ENCODE measurements at regions not wholly inside any gene's neighbourhood (a gene's known extent, or its start where the extent isn't known, plus 50 kb on each side); places are given as distances from the start of the nearest gene placed in this dataset.

- DNase-seq = no peak
- Histone ChIP-seq H3K27me3 (peaks cover 0 to 37% (median 23%) of the 10 kb centered on the region in 7 donors), H3K36me3 (no peaks in the 10 kb centered on the region), H3K4me1 (peaks cover 0 to 3% (median 0%) of the 10 kb centered on the region in 9 donors), H3K9me3 (no peaks in the 10 kb centered on the region), H3K4me3 (no peak overlapping the region), H3K27ac (no peak overlapping the region)
- intact Hi-C loops (cut with DNase I) = no loop called here
- ATAC-seq = no peak
- TF ChIP-seq, protein P1, sequence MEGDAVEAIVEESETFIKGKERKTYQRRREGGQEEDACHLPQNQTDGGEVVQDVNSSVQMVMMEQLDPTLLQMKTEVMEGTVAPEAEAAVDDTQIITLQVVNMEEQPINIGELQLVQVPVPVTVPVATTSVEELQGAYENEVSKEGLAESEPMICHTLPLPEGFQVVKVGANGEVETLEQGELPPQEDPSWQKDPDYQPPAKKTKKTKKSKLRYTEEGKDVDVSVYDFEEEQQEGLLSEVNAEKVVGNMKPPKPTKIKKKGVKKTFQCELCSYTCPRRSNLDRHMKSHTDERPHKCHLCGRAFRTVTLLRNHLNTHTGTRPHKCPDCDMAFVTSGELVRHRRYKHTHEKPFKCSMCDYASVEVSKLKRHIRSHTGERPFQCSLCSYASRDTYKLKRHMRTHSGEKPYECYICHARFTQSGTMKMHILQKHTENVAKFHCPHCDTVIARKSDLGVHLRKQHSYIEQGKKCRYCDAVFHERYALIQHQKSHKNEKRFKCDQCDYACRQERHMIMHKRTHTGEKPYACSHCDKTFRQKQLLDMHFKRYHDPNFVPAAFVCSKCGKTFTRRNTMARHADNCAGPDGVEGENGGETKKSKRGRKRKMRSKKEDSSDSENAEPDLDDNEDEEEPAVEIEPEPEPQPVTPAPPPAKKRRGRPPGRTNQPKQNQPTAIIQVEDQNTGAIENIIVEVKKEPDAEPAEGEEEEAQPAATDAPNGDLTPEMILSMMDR (IDR thresholded peaks at IDR 0.05) = no peak
- 68 to 70% methylated on average over 3 of the region's 3 CpGs for WGBS, 2 donors
Observed at GRCh38 chr15:59886441-59886840, 117.7 kb upstream of the FOXB1 start.

DNA sequence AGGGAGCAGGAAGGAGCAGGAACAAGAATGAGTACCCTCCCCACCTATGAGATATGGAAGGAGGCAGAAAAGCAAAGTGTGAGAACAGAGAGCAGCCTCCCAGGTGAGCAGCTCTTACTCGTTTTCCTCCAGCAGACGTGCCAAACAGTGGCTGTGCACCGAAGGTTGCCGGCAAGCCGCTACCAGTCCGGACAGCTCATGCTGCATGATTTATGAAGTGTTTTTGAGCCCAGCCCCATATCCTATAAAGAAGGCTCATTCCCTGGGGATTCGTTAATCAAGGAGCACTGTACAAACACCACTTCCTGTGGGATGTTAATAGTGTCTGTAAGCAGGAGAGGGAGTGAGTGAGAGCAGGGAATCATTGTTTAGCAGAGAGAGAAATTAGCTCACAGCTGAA lies 118.3 kb upstream of the FOXB1 start:
- intact Hi-C loops (cut with DNase I) = no loop called here
- H3K36me3 ChIP-seq = no peaks in the 10 kb centered on the region
- H3K9me3 ChIP-seq = no peaks in the 10 kb centered on the region
- 11 to 20% methylated on average over 7 of the region's 7 CpGs for WGBS, 2 donors
- H3K27ac ChIP-seq = no peak overlapping the region
- DNase-seq (no peak), ATAC-seq (no peak)
- H3K27me3 ChIP-seq = peaks cover 0 to 43% (median 28%) of the 10 kb centered on the region in 7 donors
- peaks cover 0 to 3% (median 0%) of the 10 kb centered on the region in 9 donors for H3K4me1 ChIP-seq
- TF ChIP-seq, protein P1 (IDR thresholded peaks at IDR 0.05) = no peak
- H3K4me3 ChIP-seq = no peak overlapping the region

- TF ChIP-seq, protein P1 (IDR thresholded peaks at IDR 0.05) = no peak
- no peaks in the 10 kb centered on the region for H3K36me3 ChIP-seq
- WGBS, 2 donors = 45 to 54% methylated on average over 2 of the region's 2 CpGs
- DNase-seq = no peak
- ATAC-seq = no peak
- H3K27me3 ChIP-seq = peaks cover 0 to 66% (median 55%) of the 10 kb centered on the region in 7 donors
- intact Hi-C loops (cut with DNase I) = loop anchor here in 1 of 10 donors (10.0 kb wide), 1 partner anchor 55 kb away; no protein-coding TSS in a partner anchor
- no peak overlapping the region for H3K4me3 ChIP-seq
- no peaks in the 10 kb centered on the region for H3K4me1 ChIP-seq
- H3K9me3 ChIP-seq = no peaks in the 10 kb centered on the region
- H3K27ac ChIP-seq = no peak overlapping the region
Observed at GRCh38 chr15:59879506-59880265, 124.4 kb upstream of the FOXB1 start.

GRCh38 chr15:59876140-59876539 lies 128.0 kb upstream of the FOXB1 start:
- ATAC-seq = no peak
- DNase-seq = no peak
- TF ChIP-seq, protein P1 (IDR thresholded peaks at IDR 0.05) = no peak
- no peaks in the 10 kb centered on the region for H3K4me1 ChIP-seq
- no peaks in the 10 kb centered on the region for H3K9me3 ChIP-seq
- peaks cover 0 to 78% (median 50%) of the 10 kb centered on the region in 7 donors for H3K27me3 ChIP-seq
- no peak overlapping the region for H3K27ac ChIP-seq
- intact Hi-C loops (cut with DNase I) = loop anchor here in 1 of 10 donors (10.0 kb wide), 1 partner anchor 59 kb away; no protein-coding TSS in a partner anchor
- H3K36me3 ChIP-seq = no peaks in the 10 kb centered on the region
- 65 to 69% methylated on average over 5 of the region's 5 CpGs for WGBS, 2 donors
- no peak overlapping the region for H3K4me3 ChIP-seq

Measured in heart right ventricle (tissue), 16 donors.